ENCODE measurements at regions not wholly inside any gene's neighbourhood (a gene's known extent, or its start where the extent isn't known, plus 50 kb on each side); places are given as distances from the start of the nearest gene placed in this dataset.

DNA sequence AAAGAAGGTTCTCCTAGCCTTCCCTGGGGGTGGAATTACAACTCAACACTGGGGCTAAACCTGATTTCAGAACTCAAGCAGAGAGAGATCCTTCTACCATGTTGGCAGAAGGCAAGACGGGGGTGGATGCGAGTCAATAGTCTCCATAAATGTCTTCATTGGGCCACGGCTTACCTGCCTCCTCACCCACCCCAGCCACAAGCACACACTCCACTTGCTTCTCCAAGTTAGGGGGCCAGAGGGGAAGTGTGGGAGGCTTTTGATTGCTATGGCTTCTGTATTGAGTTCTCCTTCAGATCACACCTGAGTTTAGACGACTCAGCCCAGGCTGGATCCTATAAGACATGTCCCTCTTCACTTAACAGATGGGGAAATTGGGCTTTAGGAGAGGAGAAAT, 178.9 kb downstream of the UACA start:
- TF ChIP-seq, protein P1, sequence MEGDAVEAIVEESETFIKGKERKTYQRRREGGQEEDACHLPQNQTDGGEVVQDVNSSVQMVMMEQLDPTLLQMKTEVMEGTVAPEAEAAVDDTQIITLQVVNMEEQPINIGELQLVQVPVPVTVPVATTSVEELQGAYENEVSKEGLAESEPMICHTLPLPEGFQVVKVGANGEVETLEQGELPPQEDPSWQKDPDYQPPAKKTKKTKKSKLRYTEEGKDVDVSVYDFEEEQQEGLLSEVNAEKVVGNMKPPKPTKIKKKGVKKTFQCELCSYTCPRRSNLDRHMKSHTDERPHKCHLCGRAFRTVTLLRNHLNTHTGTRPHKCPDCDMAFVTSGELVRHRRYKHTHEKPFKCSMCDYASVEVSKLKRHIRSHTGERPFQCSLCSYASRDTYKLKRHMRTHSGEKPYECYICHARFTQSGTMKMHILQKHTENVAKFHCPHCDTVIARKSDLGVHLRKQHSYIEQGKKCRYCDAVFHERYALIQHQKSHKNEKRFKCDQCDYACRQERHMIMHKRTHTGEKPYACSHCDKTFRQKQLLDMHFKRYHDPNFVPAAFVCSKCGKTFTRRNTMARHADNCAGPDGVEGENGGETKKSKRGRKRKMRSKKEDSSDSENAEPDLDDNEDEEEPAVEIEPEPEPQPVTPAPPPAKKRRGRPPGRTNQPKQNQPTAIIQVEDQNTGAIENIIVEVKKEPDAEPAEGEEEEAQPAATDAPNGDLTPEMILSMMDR (IDR thresholded peaks at IDR 0.05), result no peak
- TF ChIP-seq EP300 (IDR thresholded peaks at IDR 0.05) (no peak), POLR2A (IDR thresholded peaks at IDR 0.05; ENCODE audit: low read depth) (no peak), POLR2AphosphoS5 (IDR thresholded peaks at IDR 0.05) (no peak)
